ENCODE measurements at regions not wholly inside any gene's neighbourhood (a gene's known extent, or its start where the extent isn't known, plus 50 kb on each side); places are given as distances from the start of the nearest gene placed in this dataset.

DNA sequence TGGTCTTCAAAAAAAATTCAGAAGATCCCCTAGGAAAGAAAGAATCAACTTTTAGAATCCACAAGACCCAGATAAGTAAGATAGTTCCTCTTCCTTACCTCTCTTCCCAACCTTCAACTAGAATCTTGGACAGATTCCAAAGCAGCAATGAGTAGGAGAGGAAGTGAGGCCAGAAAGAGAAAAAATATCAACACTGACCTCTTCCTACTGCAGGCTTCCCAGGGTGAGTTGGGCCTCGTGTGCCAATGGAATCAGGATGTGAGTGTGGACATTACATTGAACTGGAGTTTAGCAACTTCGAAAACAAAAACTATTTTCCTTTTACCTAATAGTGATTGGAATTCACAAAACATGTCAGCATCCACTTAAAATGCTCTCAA, 102.5 kb upstream of the PIEZO2 start:
- TF ChIP-seq CTCF (IDR thresholded peaks at IDR 0.05) (no peak), POLR2A (IDR thresholded peaks at IDR 0.05) (no peak)
- Histone ChIP-seq H3K27ac (no peak overlapping the region), H3K27me3 (no peaks in the 10 kb centered on the region), H3K4me1 (peaks cover 0 to 9% (median 0%) of the 10 kb centered on the region in 4 donors), H3K9me3 (no peaks in the 10 kb centered on the region), H3K36me3 (no peaks in the 10 kb centered on the region), H3K4me3 (no peak overlapping the region)
- peak in 1 of 3 donors; percentile 29 for DNase-seq
- intact Hi-C loops (cut with DNase I): no loop called here
- peak; percentile 59 to 92 (median 68) for ATAC-seq
- WGBS (ENCODE audit: insufficient coverage, low coverage, low lambda C conversion rate, missing lambda C conversion rate): 13% methylated on average over 2 of the region's 2 CpGs

DNA sequence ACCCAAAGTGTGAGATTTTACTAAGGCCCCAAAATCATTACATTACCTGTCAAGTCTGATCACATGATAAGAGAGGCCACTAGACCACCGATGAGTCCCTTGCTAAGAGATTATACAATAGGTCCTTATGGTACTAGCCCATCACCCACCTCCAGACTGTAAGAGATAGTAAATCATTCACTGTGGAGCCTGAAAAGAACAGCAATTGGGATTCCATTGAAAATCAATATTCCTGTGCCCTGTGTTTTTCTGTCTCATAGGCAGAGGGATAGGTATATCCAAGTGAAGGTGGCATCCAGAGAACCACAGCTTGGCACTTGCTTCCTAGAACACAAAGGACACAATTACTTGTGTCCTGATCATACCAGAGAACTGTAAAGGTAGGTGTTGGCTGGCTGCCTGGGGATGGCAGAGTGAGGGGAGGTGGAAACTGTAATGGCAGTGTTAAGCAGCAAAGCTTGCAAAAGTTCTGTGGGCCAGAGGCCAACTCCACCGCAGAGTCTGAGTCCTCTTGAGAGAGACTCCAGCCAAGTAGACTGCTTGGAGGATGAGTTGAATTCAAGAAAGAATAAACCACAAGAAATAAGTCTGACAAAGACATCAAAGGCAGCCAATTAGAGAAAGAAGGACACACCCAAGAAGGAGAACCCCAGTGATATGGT, 102.0 kb upstream of the PIEZO2 start:
- H3K27ac ChIP-seq: no peak overlapping the region
- H3K9me3 ChIP-seq: no peaks in the 10 kb centered on the region
- no peak for DNase-seq
- H3K27me3 ChIP-seq: no peaks in the 10 kb centered on the region
- H3K4me3 ChIP-seq: no peak overlapping the region
- TF ChIP-seq CTCF (IDR thresholded peaks at IDR 0.05) (no peak), POLR2A (IDR thresholded peaks at IDR 0.05) (no peak)
- 24% methylated on average over 2 of the region's 2 CpGs for WGBS (ENCODE audit: insufficient coverage, low coverage, low lambda C conversion rate, missing lambda C conversion rate)
- peaks cover 0 to 9% (median 0%) of the 10 kb centered on the region in 4 donors for H3K4me1 ChIP-seq
- intact Hi-C loops (cut with DNase I): no loop called here
- ATAC-seq: peak; percentile 41 to 65 (median 54)
- H3K36me3 ChIP-seq: no peaks in the 10 kb centered on the region

DNA sequence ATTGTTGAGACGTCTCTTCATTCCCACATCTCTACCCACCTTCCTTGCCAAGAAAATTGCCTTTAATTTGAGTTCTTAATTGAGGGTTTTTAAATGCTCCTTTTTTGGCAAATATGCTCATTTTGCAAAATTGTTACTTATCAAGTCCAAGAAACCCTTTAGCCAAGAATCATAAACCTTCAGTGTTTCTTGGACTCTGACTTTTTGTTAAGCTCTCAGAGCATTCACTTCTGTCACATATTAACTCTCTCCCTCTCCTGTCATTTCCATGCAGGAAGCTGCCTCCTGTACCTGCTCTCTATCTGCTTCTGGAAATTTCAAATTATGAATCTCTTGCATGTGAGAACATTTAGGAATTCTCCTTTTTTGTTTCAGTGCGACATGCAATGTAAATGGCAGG, 100.0 kb upstream of the PIEZO2 start:
- Histone ChIP-seq H3K9me3 (no peaks in the 10 kb centered on the region), H3K4me3 (no peak overlapping the region), H3K4me1 (peaks cover 0 to 9% (median 0%) of the 10 kb centered on the region in 4 donors), H3K36me3 (no peaks in the 10 kb centered on the region), H3K27ac (no peak overlapping the region), H3K27me3 (no peaks in the 10 kb centered on the region)
- ATAC-seq: no peak
- intact Hi-C loops (cut with DNase I): no loop called here
- DNase-seq: no peak
- WGBS (ENCODE audit: insufficient coverage, low coverage, low lambda C conversion rate, missing lambda C conversion rate): 81% methylated on average over 2 of the region's 2 CpGs
- TF ChIP-seq POLR2A (IDR thresholded peaks at IDR 0.05) (no peak), CTCF (IDR thresholded peaks at IDR 0.05) (no peak)

DNA sequence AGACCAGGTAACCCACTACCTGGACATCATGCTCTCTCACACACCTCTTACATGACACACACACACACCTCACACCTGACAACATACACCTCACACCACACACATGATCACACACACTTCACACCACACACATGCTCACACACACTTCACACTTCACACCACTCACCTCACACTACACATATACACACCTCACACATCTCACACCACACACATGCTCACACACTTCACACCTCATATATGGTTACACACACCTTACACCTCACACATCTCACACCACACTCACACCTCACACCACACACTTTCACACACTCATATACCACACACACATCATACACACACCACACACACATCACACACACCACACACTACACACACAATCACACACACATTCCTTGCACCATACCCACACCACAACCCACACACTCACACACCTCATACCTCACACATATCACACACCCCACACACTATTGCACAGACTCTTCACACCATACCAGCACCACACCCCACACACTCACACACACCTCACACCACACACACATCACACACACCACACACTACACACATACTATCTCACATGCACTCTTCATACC, 98.1 kb upstream of the PIEZO2 start:
- Histone ChIP-seq H3K9me3 (no peaks in the 10 kb centered on the region), H3K4me1 (peaks cover 0 to 9% (median 0%) of the 10 kb centered on the region in 4 donors), H3K27me3 (no peaks in the 10 kb centered on the region), H3K27ac (no peak overlapping the region), H3K4me3 (no peak overlapping the region), H3K36me3 (no peaks in the 10 kb centered on the region)
- ATAC-seq (no peak), DNase-seq (no peak)
- no peak for TF ChIP-seq CTCF (IDR thresholded peaks at IDR 0.05)
- no peak for TF ChIP-seq POLR2A (IDR thresholded peaks at IDR 0.05)
- intact Hi-C loops (cut with DNase I): no loop called here

Measured in right lobe of liver (tissue), 6 donors.